ENCODE measurements at regions not wholly inside any gene's neighbourhood (a gene's known extent, or its start where the extent isn't known, plus 50 kb on each side); places are given as distances from the start of the nearest gene placed in this dataset.

GRCh38 chr5:82886911-82887310 is 190.3 kb downstream of the TMEM167A start:
- no peak overlapping the region for H3K27ac ChIP-seq (ENCODE audit: low read depth, low read length)
- no peak for TF ChIP-seq FOSL1 (IDR thresholded peaks at IDR 0.05; ENCODE audit: low read depth)
- no peak for TF ChIP-seq CTCF (IDR thresholded peaks at IDR 0.05 in 2 of 3, conservative IDR thresholded peaks at IDR 0.05 in 1 of 3; ENCODE audit: borderline replicate concordance in 1 of 3, insufficient read depth in 1 of 3, low read depth in 2 of 3, low read length in 2 of 3)
- TF ChIP-seq ELF1 (IDR thresholded peaks at IDR 0.05; ENCODE audit: borderline replicate concordance, low read depth) = no peak
- TF ChIP-seq SP1 (IDR thresholded peaks at IDR 0.05; ENCODE audit: low read depth) = no peak
- TF ChIP-seq, protein P1, sequence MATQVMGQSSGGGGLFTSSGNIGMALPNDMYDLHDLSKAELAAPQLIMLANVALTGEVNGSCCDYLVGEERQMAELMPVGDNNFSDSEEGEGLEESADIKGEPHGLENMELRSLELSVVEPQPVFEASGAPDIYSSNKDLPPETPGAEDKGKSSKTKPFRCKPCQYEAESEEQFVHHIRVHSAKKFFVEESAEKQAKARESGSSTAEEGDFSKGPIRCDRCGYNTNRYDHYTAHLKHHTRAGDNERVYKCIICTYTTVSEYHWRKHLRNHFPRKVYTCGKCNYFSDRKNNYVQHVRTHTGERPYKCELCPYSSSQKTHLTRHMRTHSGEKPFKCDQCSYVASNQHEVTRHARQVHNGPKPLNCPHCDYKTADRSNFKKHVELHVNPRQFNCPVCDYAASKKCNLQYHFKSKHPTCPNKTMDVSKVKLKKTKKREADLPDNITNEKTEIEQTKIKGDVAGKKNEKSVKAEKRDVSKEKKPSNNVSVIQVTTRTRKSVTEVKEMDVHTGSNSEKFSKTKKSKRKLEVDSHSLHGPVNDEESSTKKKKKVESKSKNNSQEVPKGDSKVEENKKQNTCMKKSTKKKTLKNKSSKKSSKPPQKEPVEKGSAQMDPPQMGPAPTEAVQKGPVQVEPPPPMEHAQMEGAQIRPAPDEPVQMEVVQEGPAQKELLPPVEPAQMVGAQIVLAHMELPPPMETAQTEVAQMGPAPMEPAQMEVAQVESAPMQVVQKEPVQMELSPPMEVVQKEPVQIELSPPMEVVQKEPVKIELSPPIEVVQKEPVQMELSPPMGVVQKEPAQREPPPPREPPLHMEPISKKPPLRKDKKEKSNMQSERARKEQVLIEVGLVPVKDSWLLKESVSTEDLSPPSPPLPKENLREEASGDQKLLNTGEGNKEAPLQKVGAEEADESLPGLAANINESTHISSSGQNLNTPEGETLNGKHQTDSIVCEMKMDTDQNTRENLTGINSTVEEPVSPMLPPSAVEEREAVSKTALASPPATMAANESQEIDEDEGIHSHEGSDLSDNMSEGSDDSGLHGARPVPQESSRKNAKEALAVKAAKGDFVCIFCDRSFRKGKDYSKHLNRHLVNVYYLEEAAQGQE (IDR thresholded peaks at IDR 0.05; ENCODE audit: low read depth) = no peak
- DNase-seq (ENCODE audit: low read depth, low spot score) (no peak), ATAC-seq (no peak)
- H4K20me1 ChIP-seq (ENCODE audit: insufficient read depth) = peaks cover 3% of the 10 kb centered on the region; the same call in 1 of the 2 replicates
- CTCF ChIA-PET = no interaction called here
- no peaks in the 10 kb centered on the region for H3K27me3 ChIP-seq (ENCODE audit: insufficient read depth, low read length)
- BruUV-seq (replicated peaks) = no TSS peak
- no peaks in the 10 kb centered on the region for H3K36me3 ChIP-seq (ENCODE audit: control insufficient read depth in 1 of 2, insufficient read depth in 2 of 2, low read length in 2 of 2)
- intact Hi-C loops (cut with micrococcal nuclease) = no loop called here
- RAD21 ChIA-PET (ENCODE audit: low non-redundant PET in 1 of 2, low total read pairs in 2 of 2, uncharacterized antibody in 2 of 2, unreplicated experiment in 2 of 2) = no interaction called here
- H3K4me1 ChIP-seq (ENCODE audit: control insufficient read depth in 1 of 2, insufficient read depth in 2 of 2, low read length in 2 of 2) = peaks cover 0 to 3% of the 10 kb centered on the region in 2 experiments; a peak in 2 of 4 replicates
- no peaks in the 10 kb centered on the region for H3K79me2 ChIP-seq (ENCODE audit: insufficient read depth, low read length)
- no peaks in the 10 kb centered on the region; the same call in 1 of the 2 replicates for H3K9me2 ChIP-seq (ENCODE audit: insufficient read depth)
- no peak overlapping the region for H3K9ac ChIP-seq (ENCODE audit: low read length)
- no peak overlapping the region for H2AFZ ChIP-seq (ENCODE audit: low read depth, low read length, poor library complexity, severe bottlenecking)
- POLR2A ChIA-PET = no interaction called here
- H3K9me3 ChIP-seq (ENCODE audit: control insufficient read depth in 1 of 2, insufficient read depth in 1 of 2, low read depth in 1 of 2, low read length in 2 of 2) = no peaks in the 10 kb centered on the region
- no peak overlapping the region for H3K4me2 ChIP-seq (ENCODE audit: low read length)
- no peak overlapping the region for H3K4me3 ChIP-seq (replicated peaks in 1 of 2; ENCODE audit: low read depth in 1 of 2, low read length in 2 of 2)
